ENCODE measurements at regions not wholly inside any gene's neighbourhood (a gene's known extent, or its start where the extent isn't known, plus 50 kb on each side); places are given as distances from the start of the nearest gene placed in this dataset.

DNA sequence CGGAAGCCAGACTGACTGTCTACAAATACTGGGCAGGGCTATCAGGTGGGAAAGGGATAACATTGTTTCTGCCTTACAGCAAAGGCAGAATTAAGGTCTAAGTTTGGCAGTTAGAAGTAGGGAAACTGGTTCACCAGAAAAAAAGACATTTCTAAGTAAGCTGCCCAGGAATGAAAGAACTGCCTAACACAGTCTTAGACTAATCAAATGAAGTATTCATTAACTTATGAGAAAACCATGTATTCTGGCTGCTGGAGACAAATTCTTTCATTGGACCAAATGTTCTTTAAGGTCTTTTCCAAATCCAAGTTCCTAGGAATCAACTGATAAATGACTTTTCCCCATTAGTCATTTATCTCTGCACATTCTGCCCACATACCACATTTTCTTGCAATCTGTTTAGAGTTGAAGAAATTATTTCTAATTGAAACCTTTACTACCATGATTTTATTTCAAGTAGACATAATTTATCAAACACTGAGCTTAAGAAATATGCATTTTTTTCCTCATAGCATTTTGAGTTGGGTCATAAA, 120.3 kb upstream of the OGFRL1 start:
- Histone ChIP-seq H3K27ac (ENCODE audit: low read length) (no peak overlapping the region), H3K27me3 (ENCODE audit: control insufficient read depth, insufficient read depth) (no peaks in the 10 kb centered on the region), H3K9me3 (ENCODE audit: control insufficient read depth, low read length) (no peaks in the 10 kb centered on the region), H3K4me3 (ENCODE audit: low read length) (no peak overlapping the region), H3K4me1 (ENCODE audit: control insufficient read depth, insufficient read depth, low read length) (no peaks in the 10 kb centered on the region)
- DNase-seq = no peak
- 68% methylated on average over 1 of the region's 1 CpG for WGBS
- ATAC-seq = no peak
- intact Hi-C loops (cut with DNase I) = no loop called here

DNA sequence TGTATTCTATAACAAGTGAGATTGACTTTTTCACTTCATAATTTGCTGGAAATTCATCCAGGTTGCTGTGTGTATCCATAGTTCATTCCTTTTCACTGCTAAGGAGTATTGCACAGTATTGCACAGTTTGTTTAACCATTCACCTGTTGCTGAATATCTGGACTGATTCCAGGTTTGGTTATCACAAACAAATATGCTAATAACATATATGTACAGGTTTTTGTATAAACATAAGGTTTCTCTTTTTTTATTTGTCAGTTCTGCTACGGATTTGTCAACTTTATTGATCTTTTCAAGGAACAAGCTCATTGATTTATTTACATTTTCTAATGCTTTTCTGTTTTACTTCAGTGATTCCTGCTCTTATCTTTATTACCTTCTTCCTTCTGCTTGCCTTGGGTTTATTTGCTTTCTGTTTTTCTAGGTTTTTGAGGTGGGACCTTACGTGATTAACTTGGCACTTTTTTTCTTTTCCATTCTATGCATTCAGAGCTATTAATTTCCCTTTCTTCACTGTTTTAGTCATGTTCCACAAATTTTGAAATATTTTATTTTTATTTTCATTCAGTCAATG, 117.0 kb upstream of the OGFRL1 start:
- DNase-seq = no peak
- H3K9me3 ChIP-seq (ENCODE audit: control insufficient read depth, low read length) = no peaks in the 10 kb centered on the region
- no peak overlapping the region for H3K4me3 ChIP-seq (ENCODE audit: low read length)
- intact Hi-C loops (cut with DNase I) = no loop called here
- H3K27ac ChIP-seq (ENCODE audit: low read length) = no peak overlapping the region
- WGBS = 95% methylated on average over 2 of the region's 2 CpGs
- ATAC-seq = no peak
- no peaks in the 10 kb centered on the region for H3K27me3 ChIP-seq (ENCODE audit: control insufficient read depth, insufficient read depth)
- no peaks in the 10 kb centered on the region for H3K4me1 ChIP-seq (ENCODE audit: control insufficient read depth, insufficient read depth, low read length)

DNA sequence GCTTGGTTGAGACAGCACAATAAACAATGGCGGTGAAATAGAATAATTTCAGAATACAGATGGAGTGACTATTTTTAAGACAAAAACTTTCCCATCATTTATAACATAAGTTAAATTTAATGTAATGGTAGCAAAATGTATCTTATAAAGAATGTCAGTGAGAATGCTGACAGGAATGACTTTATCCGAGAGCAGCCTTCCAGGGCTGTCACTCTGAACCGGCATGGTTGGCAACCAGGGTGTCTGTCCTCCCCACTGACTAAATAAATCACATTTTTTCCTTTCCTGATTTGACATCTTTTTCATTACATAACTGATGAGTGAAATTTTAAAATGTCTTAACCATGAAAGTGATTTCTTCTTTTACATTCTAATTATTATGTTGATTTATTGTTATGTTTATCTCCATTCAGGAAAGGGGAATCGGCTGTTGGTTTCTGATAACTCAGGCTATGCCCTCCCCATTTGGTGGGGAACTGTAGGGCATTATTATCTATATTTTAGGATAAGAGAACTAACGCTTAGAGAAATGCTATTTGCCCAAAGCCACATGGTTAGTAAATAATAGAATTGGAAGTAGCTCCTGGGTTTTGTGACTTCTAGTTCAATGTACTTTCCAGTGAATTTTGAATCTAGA, 109.2 kb upstream of the OGFRL1 start:
- intact Hi-C loops (cut with DNase I) = no loop called here
- Histone ChIP-seq H3K27ac (ENCODE audit: low read length) (no peak overlapping the region), H3K9me3 (ENCODE audit: control insufficient read depth, low read length) (no peaks in the 10 kb centered on the region), H3K4me3 (ENCODE audit: low read length) (no peak overlapping the region), H3K27me3 (ENCODE audit: control insufficient read depth, insufficient read depth) (no peaks in the 10 kb centered on the region), H3K4me1 (ENCODE audit: control insufficient read depth, insufficient read depth, low read length) (no peaks in the 10 kb centered on the region)
- no peak for DNase-seq
- WGBS = 62% methylated on average over 5 of the region's 5 CpGs
- ATAC-seq = no peak

DNA sequence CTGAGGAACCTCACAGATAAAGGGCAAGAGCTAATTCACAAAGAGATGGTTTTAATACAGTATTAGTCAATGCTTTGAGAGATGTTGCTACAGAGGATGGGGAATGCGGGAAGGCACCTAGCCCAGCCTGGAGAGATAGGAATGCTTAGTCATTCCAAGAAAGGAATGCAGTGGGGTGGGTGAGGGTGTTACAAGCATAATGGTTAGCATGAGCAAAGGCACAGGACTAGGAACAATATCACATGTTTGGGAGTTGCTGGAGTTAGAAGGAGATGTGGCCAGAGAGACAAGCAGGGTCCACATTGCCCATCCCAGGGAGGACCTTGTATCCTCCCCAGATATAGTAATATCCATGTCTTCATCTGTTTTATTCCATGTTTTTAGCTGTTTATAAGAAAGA, 107.0 kb upstream of the OGFRL1 start:
- H3K27ac ChIP-seq (ENCODE audit: low read length) = no peak overlapping the region
- intact Hi-C loops (cut with DNase I) = no loop called here
- ATAC-seq = peak; percentile 43 to 46
- 61% methylated on average over 1 of the region's 1 CpG for WGBS
- no peaks in the 10 kb centered on the region for H3K27me3 ChIP-seq (ENCODE audit: control insufficient read depth, insufficient read depth)
- DNase-seq = no peak
- H3K9me3 ChIP-seq (ENCODE audit: control insufficient read depth, low read length) = no peaks in the 10 kb centered on the region
- no peaks in the 10 kb centered on the region for H3K4me1 ChIP-seq (ENCODE audit: control insufficient read depth, insufficient read depth, low read length)
- H3K4me3 ChIP-seq (ENCODE audit: low read length) = no peak overlapping the region

DNA sequence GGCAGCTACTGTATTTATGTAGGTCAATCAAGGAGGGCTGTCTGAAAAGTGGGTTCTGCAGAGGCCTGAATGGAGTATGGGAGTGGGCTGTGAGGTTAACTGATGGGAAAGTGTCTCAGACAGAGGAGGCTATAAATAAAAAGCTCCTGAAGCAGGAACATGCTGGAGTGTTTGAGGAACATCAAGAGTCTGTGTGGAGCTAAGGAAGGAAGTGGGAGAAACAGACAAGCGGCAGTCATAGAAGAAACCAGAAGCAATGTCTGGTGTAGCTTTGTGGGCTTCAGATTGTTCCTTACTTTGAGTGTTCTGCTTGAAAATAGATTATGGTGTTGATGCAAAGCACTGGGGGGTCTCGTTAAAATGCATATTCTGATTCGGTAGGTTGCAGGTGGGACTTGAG, 101.5 kb upstream of the OGFRL1 start:
- H3K27me3 ChIP-seq (ENCODE audit: control insufficient read depth, insufficient read depth) = no peaks in the 10 kb centered on the region
- no peak overlapping the region for H3K4me3 ChIP-seq (ENCODE audit: low read length)
- H3K27ac ChIP-seq (ENCODE audit: low read length) = no peak overlapping the region
- DNase-seq (no peak), ATAC-seq (no peak)
- no peaks in the 10 kb centered on the region for H3K9me3 ChIP-seq (ENCODE audit: control insufficient read depth, low read length)
- no peaks in the 10 kb centered on the region for H3K4me1 ChIP-seq (ENCODE audit: control insufficient read depth, insufficient read depth, low read length)
- WGBS = 78% methylated on average over 3 of the region's 3 CpGs
- intact Hi-C loops (cut with DNase I) = no loop called here

DNA sequence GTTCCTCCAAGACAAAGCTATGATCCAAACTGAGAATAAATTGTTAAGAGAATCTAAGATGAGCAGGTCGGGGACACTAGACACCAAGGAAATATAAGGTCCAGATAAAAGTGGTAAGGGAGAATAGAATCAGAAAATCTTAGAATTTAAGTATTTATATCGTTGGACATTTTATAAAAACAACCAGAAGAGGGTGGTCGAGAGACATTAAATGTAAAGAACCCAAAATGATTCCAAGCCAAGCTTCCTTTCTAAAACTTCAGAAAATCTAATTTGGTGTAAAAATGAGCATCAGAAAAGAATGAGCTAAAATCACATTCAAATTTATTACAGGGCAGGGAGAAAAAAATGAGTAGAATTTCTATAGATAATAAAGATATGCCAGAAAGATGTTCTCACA, 97.8 kb upstream of the OGFRL1 start:
- no peak overlapping the region for H3K27ac ChIP-seq (ENCODE audit: low read length)
- H3K4me1 ChIP-seq (ENCODE audit: control insufficient read depth, insufficient read depth, low read length) = no peaks in the 10 kb centered on the region
- H3K27me3 ChIP-seq (ENCODE audit: control insufficient read depth, insufficient read depth) = no peaks in the 10 kb centered on the region
- ATAC-seq = no peak
- DNase-seq = no peak
- intact Hi-C loops (cut with DNase I) = loop anchor here in 2 of 4 donors (5.0 to 10.0 kb wide), 2 partner anchors 154 to 156 kb away; no protein-coding TSS in a partner anchor
- 12% methylated on average over 3 of the region's 3 CpGs for WGBS
- no peaks in the 10 kb centered on the region for H3K9me3 ChIP-seq (ENCODE audit: control insufficient read depth, low read length)
- H3K4me3 ChIP-seq (ENCODE audit: low read length) = no peak overlapping the region

DNA sequence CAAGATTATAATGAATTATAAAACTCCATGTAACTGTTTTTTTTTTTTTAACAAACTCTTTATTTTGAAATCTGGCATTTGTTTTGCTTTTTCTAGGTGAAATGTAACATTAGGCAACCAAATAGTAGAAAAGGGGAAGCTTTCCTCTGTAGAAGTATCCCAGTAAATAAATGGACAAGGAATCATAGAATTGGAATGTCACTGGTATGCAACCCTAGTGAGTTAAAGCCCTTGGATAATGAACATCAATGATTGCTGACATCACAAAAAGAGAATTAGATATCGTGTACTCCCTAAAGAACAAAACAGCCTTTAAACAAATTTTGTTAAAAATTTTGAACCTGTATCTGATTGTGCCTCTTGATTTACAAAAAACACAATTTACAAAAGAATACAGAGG, 93.9 kb upstream of the OGFRL1 start:
- intact Hi-C loops (cut with DNase I) = loop anchor here in 2 of 4 donors (5.0 to 10.0 kb wide), 2 partner anchors 150 to 153 kb away; no protein-coding TSS in a partner anchor
- no peak for DNase-seq
- Histone ChIP-seq H3K4me3 (ENCODE audit: low read length) (no peak overlapping the region), H3K27me3 (ENCODE audit: control insufficient read depth, insufficient read depth) (no peaks in the 10 kb centered on the region), H3K9me3 (ENCODE audit: control insufficient read depth, low read length) (no peaks in the 10 kb centered on the region), H3K4me1 (ENCODE audit: control insufficient read depth, insufficient read depth, low read length) (no peaks in the 10 kb centered on the region), H3K27ac (ENCODE audit: low read length) (no peak overlapping the region)
- WGBS = 67% methylated on average over 1 of the region's 1 CpG
- no peak for ATAC-seq

DNA sequence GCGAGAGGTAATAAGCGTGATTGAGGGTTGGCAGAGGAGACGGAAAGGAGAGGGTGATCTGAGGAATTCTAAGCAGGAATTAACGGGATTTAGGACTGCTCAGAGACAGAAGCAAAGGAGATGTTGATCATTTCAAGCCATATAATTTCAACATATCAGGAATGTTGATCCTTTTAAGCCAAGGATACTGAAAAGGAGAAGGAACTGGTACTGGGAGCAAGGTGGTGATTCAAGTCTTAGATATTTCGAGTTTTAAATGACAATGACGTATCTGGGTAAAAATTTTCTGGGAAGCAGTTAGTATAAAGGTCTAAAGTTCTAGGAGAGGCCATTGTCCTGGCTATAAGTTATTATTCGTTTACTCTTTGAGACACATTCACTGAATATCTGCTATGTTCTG, 91.3 kb upstream of the OGFRL1 start:
- no peak for ATAC-seq
- no peaks in the 10 kb centered on the region for H3K4me1 ChIP-seq (ENCODE audit: control insufficient read depth, insufficient read depth, low read length)
- intact Hi-C loops (cut with DNase I) = loop anchor here in 1 of 4 donors (10.0 kb wide), 1 partner anchor 148 kb away; no protein-coding TSS in a partner anchor
- H3K27ac ChIP-seq (ENCODE audit: low read length) = no peak overlapping the region
- no peaks in the 10 kb centered on the region for H3K9me3 ChIP-seq (ENCODE audit: control insufficient read depth, low read length)
- H3K27me3 ChIP-seq (ENCODE audit: control insufficient read depth, insufficient read depth) = no peaks in the 10 kb centered on the region
- WGBS = 93% methylated on average over 7 of the region's 7 CpGs
- DNase-seq = no peak
- H3K4me3 ChIP-seq (ENCODE audit: low read length) = no peak overlapping the region

DNA sequence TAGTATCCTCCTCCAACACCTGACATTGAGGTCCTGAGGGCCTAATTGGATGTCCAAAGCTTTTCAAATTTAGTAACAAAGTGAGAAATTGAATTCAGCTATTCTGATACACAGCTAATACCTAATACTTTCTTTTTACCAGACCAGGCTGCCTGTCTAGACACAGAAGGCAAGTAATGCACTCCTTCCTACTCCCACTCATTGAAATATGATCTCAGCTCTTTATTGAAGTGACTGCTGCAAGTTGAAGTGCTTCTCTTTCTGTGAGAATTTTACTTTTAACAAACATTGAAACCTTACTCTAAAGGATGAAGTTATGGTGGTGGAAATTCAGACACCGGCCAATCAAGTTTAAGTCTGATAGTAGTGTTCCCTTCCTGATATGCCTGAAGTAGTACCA, 90.8 kb upstream of the OGFRL1 start:
- Histone ChIP-seq H3K4me1 (ENCODE audit: control insufficient read depth, insufficient read depth, low read length) (no peaks in the 10 kb centered on the region), H3K9me3 (ENCODE audit: control insufficient read depth, low read length) (no peaks in the 10 kb centered on the region), H3K4me3 (ENCODE audit: low read length) (no peak overlapping the region), H3K27me3 (ENCODE audit: control insufficient read depth, insufficient read depth) (no peaks in the 10 kb centered on the region), H3K27ac (ENCODE audit: low read length) (no peak overlapping the region)
- DNase-seq = no peak
- intact Hi-C loops (cut with DNase I) = loop anchor here in 1 of 4 donors (10.0 kb wide), 1 partner anchor 147 kb away; no protein-coding TSS in a partner anchor
- no peak for ATAC-seq
- WGBS = 92% methylated on average over 1 of the region's 1 CpG

DNA sequence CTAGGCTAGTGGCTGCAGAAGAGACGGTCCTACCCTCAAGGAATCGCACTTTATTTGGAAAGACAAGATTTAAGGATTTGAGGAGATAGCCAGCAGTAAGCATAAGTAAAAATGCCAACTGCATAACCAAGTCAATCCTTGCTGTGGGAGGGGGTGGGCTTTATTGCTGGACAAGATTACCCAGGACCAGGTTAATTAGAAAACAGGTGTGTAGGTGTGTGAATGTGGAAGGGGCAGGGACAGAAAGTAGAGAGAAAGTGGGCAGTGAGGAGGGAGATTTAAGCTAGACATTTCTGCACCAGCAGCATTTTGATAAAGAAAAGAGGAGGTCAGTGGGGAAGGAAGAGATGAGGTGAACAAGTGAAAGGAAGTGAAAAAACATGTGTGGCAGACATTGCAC, 89.7 kb upstream of the OGFRL1 start:
- Histone ChIP-seq H3K4me1 (ENCODE audit: control insufficient read depth, insufficient read depth, low read length) (no peaks in the 10 kb centered on the region), H3K4me3 (ENCODE audit: low read length) (no peak overlapping the region), H3K27ac (ENCODE audit: low read length) (no peak overlapping the region), H3K27me3 (ENCODE audit: control insufficient read depth, insufficient read depth) (no peaks in the 10 kb centered on the region), H3K9me3 (ENCODE audit: control insufficient read depth, low read length) (no peaks in the 10 kb centered on the region)
- ATAC-seq = no peak
- intact Hi-C loops (cut with DNase I) = loop anchor here in 1 of 4 donors (10.0 kb wide), 1 partner anchor 146 kb away; no protein-coding TSS in a partner anchor
- DNase-seq = no peak
- 94% methylated on average over 2 of the region's 2 CpGs for WGBS

DNA sequence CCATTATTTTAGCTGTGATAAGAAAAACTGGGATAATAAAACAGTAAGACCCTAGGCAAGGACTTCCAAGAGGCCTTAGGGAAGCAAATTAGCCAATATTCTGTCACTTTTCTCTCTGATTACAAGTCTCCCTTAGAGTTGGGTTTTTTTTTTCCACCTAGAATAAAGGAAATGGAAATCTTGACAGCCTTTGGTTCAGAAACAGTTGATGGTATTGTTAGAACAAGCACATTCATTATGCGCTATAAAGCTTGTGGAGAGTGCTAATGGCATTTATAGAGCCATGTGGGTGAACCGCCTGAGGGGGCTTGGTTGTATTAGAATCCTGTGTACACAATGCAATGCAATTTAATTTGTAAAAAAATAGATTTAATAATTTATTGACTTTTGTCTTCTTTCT, 88.9 kb upstream of the OGFRL1 start:
- H3K4me3 ChIP-seq (ENCODE audit: low read length) = no peak overlapping the region
- no peaks in the 10 kb centered on the region for H3K9me3 ChIP-seq (ENCODE audit: control insufficient read depth, low read length)
- ATAC-seq (no peak), DNase-seq (no peak)
- no peaks in the 10 kb centered on the region for H3K27me3 ChIP-seq (ENCODE audit: control insufficient read depth, insufficient read depth)
- intact Hi-C loops (cut with DNase I) = loop anchor here in 1 of 4 donors (10.0 kb wide), 1 partner anchor 145 kb away; no protein-coding TSS in a partner anchor
- no peaks in the 10 kb centered on the region for H3K4me1 ChIP-seq (ENCODE audit: control insufficient read depth, insufficient read depth, low read length)
- no peak overlapping the region for H3K27ac ChIP-seq (ENCODE audit: low read length)
- WGBS = 95% methylated on average over 2 of the region's 2 CpGs
